ENCODE measurements at regions not wholly inside any gene's neighbourhood (a gene's known extent, or its start where the extent isn't known, plus 50 kb on each side); places are given as distances from the start of the nearest gene placed in this dataset.

GRCh38 chr2:128378231-128379020 is 59.8 kb upstream of the HS6ST1 start:
- no peaks in the 10 kb centered on the region for H3K27me3 ChIP-seq
- H3K4me3 ChIP-seq, result no peak overlapping the region
- H3K36me3 ChIP-seq, result no peaks in the 10 kb centered on the region
- peaks cover 0 to 48% (median 22%) of the 10 kb centered on the region in 4 donors for H3K4me1 ChIP-seq
- peak overlapping the region; percentile 2 to 80 (median 62) for H3K27ac ChIP-seq
- no peak for TF ChIP-seq POLR2A (IDR thresholded peaks at IDR 0.05)
- WGBS, 2 donors, result 73 to 84% methylated on average over 12 to 16 of the region's 16 CpGs
- no peak for DNase-seq (ENCODE audit: low spot score in 2 of 2)
- H3K9me3 ChIP-seq, result no peaks in the 10 kb centered on the region

GRCh38 chr2:128379021-128380015 is 60.6 kb upstream of the HS6ST1 start:
- Histone ChIP-seq H3K9me3 (no peaks in the 10 kb centered on the region), H3K4me1 (peaks cover 0 to 48% (median 22%) of the 10 kb centered on the region in 4 donors), H3K36me3 (no peaks in the 10 kb centered on the region), H3K27me3 (no peaks in the 10 kb centered on the region), H3K27ac (peak overlapping the region; percentile 15 to 80 (median 68)), H3K4me3 (no peak overlapping the region)
- peak; percentile 37 to 68 for DNase-seq (ENCODE audit: low spot score in 2 of 2)
- 51 to 57% methylated on average over 20 to 22 of the region's 22 CpGs for WGBS, 2 donors
- TF ChIP-seq POLR2A (IDR thresholded peaks at IDR 0.05) (no peak), EP300 (IDR thresholded peaks at IDR 0.05) (peak in 1 of 2 donors; percentile 67), CTCF (IDR thresholded peaks at IDR 0.05) (no peak)

- Histone ChIP-seq H3K27ac (peak overlapping the region; percentile 5 to 80 (median 68)), H3K4me1 (peaks cover 0 to 41% (median 22%) of the 10 kb centered on the region in 4 donors), H3K27me3 (no peaks in the 10 kb centered on the region), H3K36me3 (no peaks in the 10 kb centered on the region), H3K9me3 (no peaks in the 10 kb centered on the region), H3K4me3 (no peak overlapping the region)
- no peak for TF ChIP-seq CTCF (IDR thresholded peaks at IDR 0.05)
- TF ChIP-seq EP300 (IDR thresholded peaks at IDR 0.05), result no peak
- TF ChIP-seq POLR2A (IDR thresholded peaks at IDR 0.05), result no peak
- no peak for DNase-seq (ENCODE audit: low spot score in 2 of 2)
- whole genome bisulfite sequencing, 2 donors, result 85 to 89% methylated on average over 22 to 24 of the region's 27 CpGs
These were observed 61.6 kb upstream of the HS6ST1 start for GRCh38 chr2:128380061-128380889.

- H3K4me3 ChIP-seq, result no peak overlapping the region
- DNase-seq (ENCODE audit: low spot score in 2 of 2), result no peak
- TF ChIP-seq POLR2A (IDR thresholded peaks at IDR 0.05) (no peak), CTCF (IDR thresholded peaks at IDR 0.05) (no peak), EP300 (IDR thresholded peaks at IDR 0.05) (no peak)
- H3K4me1 ChIP-seq, result peaks cover 0 to 41% (median 22%) of the 10 kb centered on the region in 4 donors
- 67 to 74% methylated on average over 15 to 18 of the region's 18 CpGs for WGBS, 2 donors
- no peaks in the 10 kb centered on the region for H3K27me3 ChIP-seq
- no peaks in the 10 kb centered on the region for H3K36me3 ChIP-seq
- H3K27ac ChIP-seq, result peak overlapping the region in 3 of 4 donors; percentile 23 to 80 (median 77)
- H3K9me3 ChIP-seq, result no peaks in the 10 kb centered on the region
These were observed 62.6 kb upstream of the HS6ST1 start for GRCh38 chr2:128380961-128381938.
